ENCODE measurements at regions not wholly inside any gene's neighbourhood (a gene's known extent, or its start where the extent isn't known, plus 50 kb on each side); places are given as distances from the start of the nearest gene placed in this dataset.

- TF ChIP-seq, protein P1, sequence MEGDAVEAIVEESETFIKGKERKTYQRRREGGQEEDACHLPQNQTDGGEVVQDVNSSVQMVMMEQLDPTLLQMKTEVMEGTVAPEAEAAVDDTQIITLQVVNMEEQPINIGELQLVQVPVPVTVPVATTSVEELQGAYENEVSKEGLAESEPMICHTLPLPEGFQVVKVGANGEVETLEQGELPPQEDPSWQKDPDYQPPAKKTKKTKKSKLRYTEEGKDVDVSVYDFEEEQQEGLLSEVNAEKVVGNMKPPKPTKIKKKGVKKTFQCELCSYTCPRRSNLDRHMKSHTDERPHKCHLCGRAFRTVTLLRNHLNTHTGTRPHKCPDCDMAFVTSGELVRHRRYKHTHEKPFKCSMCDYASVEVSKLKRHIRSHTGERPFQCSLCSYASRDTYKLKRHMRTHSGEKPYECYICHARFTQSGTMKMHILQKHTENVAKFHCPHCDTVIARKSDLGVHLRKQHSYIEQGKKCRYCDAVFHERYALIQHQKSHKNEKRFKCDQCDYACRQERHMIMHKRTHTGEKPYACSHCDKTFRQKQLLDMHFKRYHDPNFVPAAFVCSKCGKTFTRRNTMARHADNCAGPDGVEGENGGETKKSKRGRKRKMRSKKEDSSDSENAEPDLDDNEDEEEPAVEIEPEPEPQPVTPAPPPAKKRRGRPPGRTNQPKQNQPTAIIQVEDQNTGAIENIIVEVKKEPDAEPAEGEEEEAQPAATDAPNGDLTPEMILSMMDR (IDR thresholded peaks at IDR 0.05): no peak
- no peak for TF ChIP-seq POLR2A (IDR thresholded peaks at IDR 0.05)
Observed at GRCh38 chr17:71163121-71163812, 957.6 kb upstream of the SOX9 start.

All from ovary (tissue), 3 donors.